IMR-90 (cell line): ENCODE measurements at regions not wholly inside any gene's neighbourhood (a gene's known extent, or its start where the extent isn't known, plus 50 kb on each side); places are given as distances from the start of the nearest gene placed in this dataset.

Experiments
- ATAC-seq: fragments of 200-7000 bp; cut with Tn5 transposase; 2 replicates; pipeline ENCODE4 v1.9.1; 2020; ENCODE audit warnings: low read depth, mild to moderate bottlenecking, moderate library complexity
- BruUV-seq: library from RNA; stranded (reverse); fragments of 400-500 nt; replicated peaks from 2 replicates; lab custom pipeline; 2021; lab: Mats Ljungman, UMichigan
- CTCF ChIA-PET: fragments of 300-600 bp; formaldehyde crosslinking; extraction: SDS; loops from one replicate; lab custom pipeline; 2021; ENCODE audit warnings: antibody characterized with exemption; lab: Yijun Ruan, JAX
- POLR2A ChIA-PET: fragments of 300-600 bp; sonication (Branson Sonifier 250); formaldehyde crosslinking; loops from one replicate; lab custom pipeline; 2022; ENCODE audit warnings: antibody characterized with exemption; ENCODE audit not compliant: unreplicated experiment; lab: Charles Lee
- DNase-seq: peaks from one replicate; pipeline ENCODE4 v3.0.0; 2013
- H2AFZ ChIP-seq: replicated peaks from 2 replicates; pipeline ENCODE3; 2013; ENCODE audit warnings: low read length, mild to moderate bottlenecking; ENCODE audit not compliant: poor library complexity
- H2AK5ac ChIP-seq: 2 replicates; pipeline ENCODE4 v1.6.1; 2013; ENCODE audit warnings: low read depth, low read length, inconsistent platforms
- H2AK9ac ChIP-seq: replicated peaks from 2 replicates; pipeline ENCODE3; 2013; ENCODE audit warnings: mild to moderate bottlenecking, low read depth, low read length, moderate library complexity; ENCODE audit not compliant: poor library complexity
- H2BK120ac ChIP-seq: 2 replicates; pipeline ENCODE4 v1.6.1; 2013; ENCODE audit warnings: low read depth, low read length, inconsistent platforms
- H2BK15ac ChIP-seq: 3 replicates; pipeline ENCODE4 v1.6.1; 2013; ENCODE audit warnings: low read depth, low read length, inconsistent platforms
- H2BK20ac ChIP-seq: 2 replicates; pipeline ENCODE4 v1.6.1; 2013; ENCODE audit warnings: low read depth, mild to moderate bottlenecking, inconsistent platforms, low read length, moderate library complexity
- H2BK5ac ChIP-seq: 2 replicates; pipeline ENCODE4 v1.6.1; 2013; ENCODE audit warnings: mild to moderate bottlenecking, low read depth, low read length, inconsistent platforms; ENCODE audit not compliant: poor library complexity, severe bottlenecking
- H3K14ac ChIP-seq: replicated peaks from 2 replicates; pipeline ENCODE4 v1.6.1; 2013; ENCODE audit warnings: low read depth, low read length, inconsistent platforms
- H3K18ac ChIP-seq: 2 replicates; pipeline ENCODE4 v1.6.1; 2013; ENCODE audit warnings: low read depth, low read length, control low read depth
- H3K23ac ChIP-seq: 2 replicates; pipeline ENCODE4 v1.6.1; 2013; ENCODE audit warnings: low read depth, low read length, inconsistent platforms
- H3K27ac ChIP-seq: 2 replicates; pipeline ENCODE4 v1.5.1; 2013; ENCODE audit warnings: mild to moderate bottlenecking, control low read depth, low read length; ENCODE audit not compliant: insufficient read depth
- H3K27me3 ChIP-seq: 2 replicates; pipeline ENCODE4 v1.6.1; 2013; ENCODE audit warnings: low read length; ENCODE audit not compliant: control insufficient read depth, insufficient read depth
- H3K36me3 ChIP-seq: 2 replicates; pipeline ENCODE4 v1.6.1; 2013; ENCODE audit warnings: low read length, mixed read lengths; ENCODE audit not compliant: control insufficient read depth, insufficient read depth
- H3K4ac ChIP-seq: 2 replicates; pipeline ENCODE4 v1.6.1; 2013; ENCODE audit warnings: low read depth, low read length, inconsistent platforms
- H3K4me1 ChIP-seq: 2 replicates; pipeline ENCODE4 v1.6.1; 2013; ENCODE audit warnings: low read length, mixed read lengths; ENCODE audit not compliant: control insufficient read depth, insufficient read depth
- H3K4me2 ChIP-seq: 2 replicates; pipeline ENCODE4 v1.6.1; 2013; ENCODE audit warnings: low read depth, mild to moderate bottlenecking, control low read depth, low read length, moderate library complexity
- H3K4me3 ChIP-seq: 2 replicates; pipeline ENCODE4 v1.5.1; 2013; ENCODE audit warnings: low read depth, mild to moderate bottlenecking, control low read depth, low read length, moderate library complexity; ENCODE audit not compliant: insufficient read depth
- H3K56ac ChIP-seq: 2 replicates; pipeline ENCODE4 v1.6.1; 2013; ENCODE audit warnings: low read length, inconsistent platforms; ENCODE audit not compliant: insufficient read depth; ENCODE audit errors: extremely low read depth
- H3K79me1 ChIP-seq, 2 experiments: 2 replicates each; pipeline ENCODE4 v1.6.1; 2013; ENCODE audit warnings: low read length in 2 of 2, inconsistent platforms in 1 of 2, low read depth in 1 of 2
- H3K9ac ChIP-seq: 2 replicates; pipeline ENCODE4 v1.6.1; 2013; ENCODE audit warnings: low read depth, low read length, control low read depth
- H3K9me1 ChIP-seq: 2 replicates; pipeline ENCODE4 v1.6.1; 2013; ENCODE audit warnings: low read length, inconsistent platforms; ENCODE audit not compliant: insufficient read depth
- H3K9me3 ChIP-seq: 2 replicates; pipeline ENCODE4 v1.6.1; 2013; ENCODE audit warnings: low read length; ENCODE audit not compliant: control insufficient read depth, insufficient read depth
- H4K20me1 ChIP-seq: 2 replicates; pipeline ENCODE4 v1.6.1; 2013; ENCODE audit warnings: low read length, inconsistent platforms; ENCODE audit not compliant: insufficient read depth
- H4K5ac ChIP-seq: 2 replicates; pipeline ENCODE4 v1.6.1; 2013; ENCODE audit warnings: mild to moderate bottlenecking, low read depth, low read length, control low read depth
- H4K8ac ChIP-seq, 2 experiments: 2 replicates each; pipeline ENCODE4 v1.6.1; 2013; ENCODE audit warnings: low read depth in 2 of 2, low read length in 2 of 2, control low read depth in 1 of 2, inconsistent platforms in 1 of 2
- H4K91ac ChIP-seq: 2 replicates; pipeline ENCODE4 v1.6.1; 2013; ENCODE audit warnings: low read depth, low read length, inconsistent platforms; ENCODE audit not compliant: insufficient read depth
- MXI1 ChIP-seq: IDR thresholded peaks from 2 replicates; pipeline ENCODE4 v1.6.1; 2012; ENCODE audit warnings: low read depth, mild to moderate bottlenecking, low read length, moderate library complexity, borderline replicate concordance
- RAD21 ChIP-seq: IDR thresholded peaks from 2 replicates; pipeline ENCODE4 v1.6.1; 2012; ENCODE audit warnings: low read length, improper control_type of control experiment
- WGBS, 2 experiments: methylation state at CpG; one replicate each; pipeline versions ENCODE4 v1.1.5 to v1.1.7; 2013; ENCODE audit warnings: missing lambda C conversion rate in 2 of 2; ENCODE audit not compliant: insufficient read length in 1 of 2; ENCODE audit errors: extremely low coverage in 2 of 2; 5-methylcytosine and 5-hydroxymethylcytosine counted together
- dilution Hi-C: fragments of 300-500 bp; cut with HindIII; formaldehyde crosslinking; loops from one replicate; pipeline ENCODE4 v1.14.3; 2018; ENCODE audit warnings: low sequenced_read_pairs; ENCODE audit not compliant: unreplicated experiment
- in situ Hi-C: fragments of 300-500 bp; cut with MboI; formaldehyde crosslinking; loops from 3 replicates; pipeline ENCODE4 v1.14.3; 2019; ENCODE audit warnings: low sequenced_read_pairs, inconsistent platforms, mixed read lengths
- intact Hi-C: fragments of 100-400 bp; cut with micrococcal nuclease; formaldehyde crosslinking; loops from 2 replicates; pipeline ENCODE4 v1.10.0; 2022

DNA sequence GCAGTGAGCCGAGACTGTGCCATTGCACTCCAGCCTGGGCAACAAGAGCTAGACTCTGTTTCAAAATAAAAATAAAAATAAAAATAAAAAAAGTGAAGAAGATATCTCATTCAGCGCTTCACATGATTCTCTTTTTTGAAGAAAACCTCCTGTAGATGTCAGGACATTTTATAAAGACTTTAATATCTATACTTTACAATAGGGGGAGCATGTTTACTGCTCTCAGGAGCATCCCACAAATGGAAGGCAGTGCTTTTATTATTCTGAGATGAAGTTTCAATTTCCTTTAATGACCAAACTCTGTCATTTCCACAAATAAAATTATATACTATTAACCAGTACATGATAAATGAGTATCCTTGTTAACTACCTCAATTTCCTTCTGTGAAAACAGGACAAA, 118.7 kb upstream of the MYOCD start:
- no peaks in the 10 kb centered on the region for H4K20me1 ChIP-seq
- H3K4me2 ChIP-seq, result no peak overlapping the region
- H2BK20ac ChIP-seq, result no peak overlapping the region
- intact Hi-C loops, result loop anchor here (1.0 to 5.0 kb wide), 5 partner anchors 120 to 456 kb away; no protein-coding TSS in a partner anchor
- no peaks in the 10 kb centered on the region for H3K36me3 ChIP-seq
- H2AK9ac ChIP-seq, result no peak overlapping the region
- H3K14ac ChIP-seq, result no peak overlapping the region
- 0 out of 2 replicates have a peak, but pooled peaks cover 2% of the 10 kb centered on the region for H3K9me1 ChIP-seq
- H3K23ac ChIP-seq, result no peak overlapping the region
- no peak overlapping the region for H3K18ac ChIP-seq
- no peaks in the 10 kb centered on the region for H3K9me3 ChIP-seq
- ATAC-seq, result no peak
- no CpG with 5 or more reads among the region's 2 CpGs for WGBS, 2 experiments
- no peak overlapping the region for H2BK5ac ChIP-seq
- H3K4ac ChIP-seq, result 0 out of 2 replicates have a peak overlapping the region, but pooled peaks have one; percentile 18
- H3K27ac ChIP-seq, result no peak overlapping the region
- no peaks in the 10 kb centered on the region for H3K27me3 ChIP-seq
- DNase-seq, result no peak
- H2AFZ ChIP-seq, result no peak overlapping the region
- H4K8ac ChIP-seq, result no peak overlapping the region
- H2BK15ac ChIP-seq, result no peak overlapping the region
- no peak overlapping the region for H2BK120ac ChIP-seq
- ChIA-PET CTCF (interaction anchor here (1.0 to 1.6 kb wide), 2 partner anchors 11 to 290 kb away, joined by 3 to 8 read pairs; no protein-coding TSS in a partner anchor), POLR2A (no interaction called here)
- TF ChIP-seq MXI1 (no peak), RAD21 (0 out of 2 replicates have a peak, but pooled peaks have one; percentile 21)
- no peak overlapping the region for H4K5ac ChIP-seq
- H3K4me3 ChIP-seq, result no peak overlapping the region
- H3K79me1 ChIP-seq, result 0 out of 4 replicates have a peak, but pooled peaks cover 0 to 4% of the 10 kb centered on the region in 2 experiments
- dilution Hi-C loops, result no loop called here
- no TSS peak for BruUV-seq
- no peak overlapping the region for H3K56ac ChIP-seq
- no peak overlapping the region for H2AK5ac ChIP-seq
- in situ Hi-C loops, result loop anchor here (5.0 to 10.0 kb wide), 2 partner anchors 120 to 292 kb away; partner anchors contain the start of gene MYOCD
- H3K9ac ChIP-seq, result no peak overlapping the region
- H3K4me1 ChIP-seq, result peaks cover 4% of the 10 kb centered on the region; the same call in 1 of the 2 replicates
- no peak overlapping the region for H4K91ac ChIP-seq
